CD4-positive, alpha-beta T cell (primary cell): ENCODE measurements at regions not wholly inside any gene's neighbourhood (a gene's known extent, or its start where the extent isn't known, plus 50 kb on each side); places are given as distances from the start of the nearest gene placed in this dataset.

ENCODE experiments used
- ATAC-seq: fragments of 200-7000 bp; cut with Tn5 transposase; one replicate; pipeline ENCODE4 v1.10.0; 2022; ENCODE audit warnings: mild to moderate bottlenecking; ENCODE audit not compliant: poor library complexity
- CTCF ChIA-PET: fragments of 350-600 bp; sonication (Branson Sonifier 250); formaldehyde crosslinking; loops from one replicate; lab custom pipeline; 2021; ENCODE audit warnings: antibody characterized with exemption, inconsistent platforms; lab: Charles Lee
- POLR2A ChIA-PET: fragments of 350-600 bp; sonication (Branson Sonifier 250); formaldehyde crosslinking; loops from one replicate; lab custom pipeline; 2021; ENCODE audit warnings: antibody characterized with exemption, inconsistent platforms; lab: Charles Lee
- DNase-seq, 14 experiments: peaks; one replicate each; pipeline ENCODE4 v3.0.0-alpha.2; 2013 to 2020; ENCODE audit warnings: mixed read lengths in 2 of 14
- H3K27ac ChIP-seq, 2 donors: one replicate each; pipeline versions ENCODE4 v1.5.1 to v1.7.0; 2013; ENCODE audit warnings: low read length in 2 of 2, low read depth in 1 of 2, mild to moderate bottlenecking in 1 of 2
- H3K27me3 ChIP-seq, 2 experiments: 1 replicate in 1 of 2; 2 replicates in 1 of 2; pipeline versions ENCODE4 v1.6.1 to v1.7.0; 2013; ENCODE audit warnings: low read length in 2 of 2, control low read depth in 1 of 2, mild to moderate bottlenecking in 1 of 2, moderate library complexity in 1 of 2; ENCODE audit not compliant: insufficient read depth in 2 of 2, control insufficient read depth in 1 of 2
- H3K36me3 ChIP-seq: one replicate; pipeline ENCODE4 v1.6.1; 2013; ENCODE audit warnings: low read length, control low read depth; ENCODE audit not compliant: insufficient read depth
- H3K4me1 ChIP-seq: one replicate; pipeline ENCODE4 v1.6.1; 2013; ENCODE audit warnings: low read length, control low read depth; ENCODE audit not compliant: insufficient read depth
- H3K4me3 ChIP-seq: one replicate; pipeline ENCODE4 v1.5.1; 2013; ENCODE audit warnings: mild to moderate bottlenecking, low read length, moderate library complexity
- H3K9me3 ChIP-seq, 2 experiments: 1 replicate in 1 of 2; 2 replicates in 1 of 2; pipeline versions ENCODE4 v1.6.1 to v1.7.0; 2013; ENCODE audit warnings: low read length in 2 of 2, mild to moderate bottlenecking in 2 of 2, control low read depth in 1 of 2, moderate library complexity in 1 of 2; ENCODE audit not compliant: control insufficient read depth in 1 of 2, insufficient read depth in 1 of 2
- H3K27ac Mint-ChIP-seq: one replicate; pipeline ENCODE4 v1.8.0; 2020; ENCODE audit warnings: mixed read lengths
- H3K27me3 Mint-ChIP-seq: one replicate; pipeline ENCODE4 v1.8.0; 2021; ENCODE audit warnings: mixed read lengths
- H3K36me3 Mint-ChIP-seq: one replicate; pipeline ENCODE4 v1.8.0; 2021; ENCODE audit warnings: low read depth, mixed read lengths
- H3K4me1 Mint-ChIP-seq: one replicate; pipeline ENCODE4 v1.8.0; 2021; ENCODE audit warnings: low read depth, mixed read lengths
- H3K4me3 Mint-ChIP-seq: one replicate; pipeline ENCODE4 v1.8.0; 2020; ENCODE audit warnings: mild to moderate bottlenecking, mixed read lengths
- H3K9me3 Mint-ChIP-seq: one replicate; pipeline ENCODE4 v1.8.0; 2020; ENCODE audit warnings: mixed read lengths
- CTCF ChIP-seq: fragments of 200-600 bp; IDR thresholded peaks from one replicate; pipeline ENCODE4 v1.8.0; 2022; ENCODE audit warnings: antibody characterized with exemption, mild to moderate bottlenecking
- intact Hi-C, 2 experiments: fragments of 100-400 bp; cut with DNase I in 1 of 2; cut with micrococcal nuclease in 1 of 2; formaldehyde crosslinking; loops; one replicate each; pipeline versions ENCODE4 v1.15.1 to v1.9.0; 2023 to 2025; cut with DNase I, micrococcal nuclease

DNA sequence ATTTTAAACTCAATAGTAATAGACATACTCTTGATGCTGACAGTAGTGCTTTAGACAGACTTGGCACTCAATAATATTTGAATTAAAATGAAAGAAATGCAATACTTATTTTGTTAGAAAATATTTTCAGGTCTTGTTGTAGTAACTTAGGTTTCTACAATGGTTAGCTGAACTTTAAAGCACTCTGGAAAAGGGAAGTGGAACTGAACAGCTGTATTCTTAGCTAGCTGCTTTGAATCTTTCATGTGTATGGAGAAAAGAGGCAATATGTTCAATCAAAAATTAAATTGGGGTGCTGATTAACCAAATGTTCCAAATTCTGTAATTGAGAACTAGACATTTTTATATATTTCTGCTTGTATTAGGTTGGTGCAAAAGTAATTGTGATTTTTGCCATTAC, 517.9 kb upstream of the RAG2 start:
- H3K9me3 ChIP-seq: no peaks in the 10 kb centered on the region
- ChIA-PET POLR2A (no interaction called here), CTCF (no interaction called here)
- no peaks in the 10 kb centered on the region for H3K4me1 ChIP-seq
- Mint-ChIP-seq H3K9me3 (peaks cover 6% of the 10 kb centered on the region), H3K27me3 (no peaks in the 10 kb centered on the region), H3K36me3 (no peaks in the 10 kb centered on the region), H3K27ac (no peak overlapping the region), H3K4me3 (no peak overlapping the region), H3K4me1 (no peaks in the 10 kb centered on the region)
- H3K36me3 ChIP-seq: no peaks in the 10 kb centered on the region
- H3K27ac ChIP-seq: no peak overlapping the region
- no peaks in the 10 kb centered on the region for H3K27me3 ChIP-seq
- no peak for TF ChIP-seq CTCF
- H3K4me3 ChIP-seq: no peak overlapping the region
- intact Hi-C loops: no loop called here
- no peak for DNase-seq
- no peak for ATAC-seq

GRCh38 chr11:37110385-37110784, 512.3 kb upstream of the RAG2 start:
- Mint-ChIP-seq H3K4me3 (no peak overlapping the region), H3K9me3 (no peaks in the 10 kb centered on the region), H3K36me3 (no peaks in the 10 kb centered on the region), H3K27me3 (no peaks in the 10 kb centered on the region), H3K27ac (no peak overlapping the region), H3K4me1 (no peaks in the 10 kb centered on the region)
- Histone ChIP-seq H3K4me1 (no peaks in the 10 kb centered on the region), H3K36me3 (no peaks in the 10 kb centered on the region), H3K27me3 (no peaks in the 10 kb centered on the region), H3K9me3 (no peaks in the 10 kb centered on the region), H3K27ac (no peak overlapping the region), H3K4me3 (no peak overlapping the region)
- ChIA-PET CTCF (no interaction called here), POLR2A (no interaction called here)
- intact Hi-C loops: no loop called here
- TF ChIP-seq CTCF: no peak
- ATAC-seq (no peak), DNase-seq (no peak)

GRCh38 chr11:37109286-37109585, 511.2 kb upstream of the RAG2 start:
- no peaks in the 10 kb centered on the region for H3K9me3 Mint-ChIP-seq
- H3K27me3 ChIP-seq: no peaks in the 10 kb centered on the region
- ChIA-PET POLR2A (no interaction called here), CTCF (no interaction called here)
- DNase-seq: no peak
- no peaks in the 10 kb centered on the region for H3K9me3 ChIP-seq
- intact Hi-C loops: no loop called here
- no peak overlapping the region for H3K27ac Mint-ChIP-seq
- no peak overlapping the region for H3K4me3 Mint-ChIP-seq
- H3K4me1 ChIP-seq: no peaks in the 10 kb centered on the region
- no peaks in the 10 kb centered on the region for H3K4me1 Mint-ChIP-seq
- no peak overlapping the region for H3K4me3 ChIP-seq
- no peak for ATAC-seq
- TF ChIP-seq CTCF: no peak
- no peaks in the 10 kb centered on the region for H3K36me3 ChIP-seq
- no peak overlapping the region for H3K27ac ChIP-seq
- no peaks in the 10 kb centered on the region for H3K36me3 Mint-ChIP-seq
- H3K27me3 Mint-ChIP-seq: no peaks in the 10 kb centered on the region
